Sigmoid colon (tissue), 6 donors: ENCODE measurements at regions not wholly inside any gene's neighbourhood (a gene's known extent, or its start where the extent isn't known, plus 50 kb on each side); places are given as distances from the start of the nearest gene placed in this dataset.
A peak's percentile ranks its signal among the peaks of the same experiment; 100 is the strongest.

Experiments
- DNase-seq: peaks from one replicate; pipeline ENCODE4 v3.0.0-alpha.2; 2019
- H3K27ac ChIP-seq, 4 donors: fragments of 200-600 bp; sonication (generic); one replicate each; pipeline ENCODE4 v1.5.1; 2016 to 2019; ENCODE audit warnings: mild to moderate bottlenecking in 1 of 4
- H3K27me3 ChIP-seq, 3 donors: fragments of 200-600 bp; sonication (generic); one replicate each; pipeline ENCODE4 v1.5.1; 2019; ENCODE audit warnings: mild to moderate bottlenecking in 1 of 3
- H3K36me3 ChIP-seq, 4 donors: fragments of 200-600 bp; sonication (generic); one replicate each; pipeline ENCODE4 v1.5.1; 2016 to 2019
- H3K4me1 ChIP-seq, 4 donors: fragments of 200-600 bp; sonication (generic); one replicate each; pipeline ENCODE4 v1.5.1; 2017 to 2019
- H3K4me3 ChIP-seq, 4 donors: fragments of 200-600 bp; sonication (generic); one replicate each; pipeline ENCODE4 v1.5.1; 2017 to 2019; ENCODE audit warnings: mild to moderate bottlenecking in 2 of 4, moderate library complexity in 1 of 4
- H3K9me3 ChIP-seq, 4 donors: fragments of 200-600 bp in 3 of 4; sonication (generic) in 3 of 4; one replicate each; pipeline versions ENCODE4 v1.5.1 to v1.6.1; 2013 to 2019
- EP300 ChIP-seq, 4 donors: sonication (generic); formaldehyde crosslinking; IDR thresholded peaks; one replicate each; pipeline ENCODE4 v1.6.1; 2017; ENCODE audit warnings: antibody characterized with exemption in 4 of 4
- POLR2A ChIP-seq, 2 donors: fragments of 450-650 bp; IDR thresholded peaks; one replicate each; pipeline ENCODE4 v1.6.1; 2016; ENCODE audit warnings: antibody characterized with exemption in 2 of 2, mild to moderate bottlenecking in 2 of 2, moderate library complexity in 2 of 2
- POLR2AphosphoS5 ChIP-seq, 4 donors: sonication (generic); formaldehyde crosslinking; IDR thresholded peaks; one replicate each; pipeline ENCODE4 v1.6.1; 2017; ENCODE audit warnings: antibody characterized with exemption in 4 of 4
- WGBS, 2 donors: extraction: QIAGEN DNeasy Blood & Tissue Kit; methylation state at CpG; one replicate each; pipeline ENCODE4 v1.1.7; 2013; 5-methylcytosine and 5-hydroxymethylcytosine counted together
- intact Hi-C: fragments of 100-400 bp; cut with DNase I; formaldehyde crosslinking; loops from one replicate; pipeline ENCODE4 v1.15.1; 2023
- TF ChIP-seq, protein P1 (sequence below), 4 experiments: fragments of 450-650 bp in 3 of 4; fragments of 200-600 bp in 1 of 4; IDR thresholded peaks; one replicate each; pipeline ENCODE4 v1.5.1; 2016 to 2019; ENCODE audit warnings: antibody characterized with exemption in 4 of 4, mild to moderate bottlenecking in 3 of 4, moderate library complexity in 2 of 4
- donor health status: healthy with polysubstance abuse.
- donor health status: healthy.

DNA sequence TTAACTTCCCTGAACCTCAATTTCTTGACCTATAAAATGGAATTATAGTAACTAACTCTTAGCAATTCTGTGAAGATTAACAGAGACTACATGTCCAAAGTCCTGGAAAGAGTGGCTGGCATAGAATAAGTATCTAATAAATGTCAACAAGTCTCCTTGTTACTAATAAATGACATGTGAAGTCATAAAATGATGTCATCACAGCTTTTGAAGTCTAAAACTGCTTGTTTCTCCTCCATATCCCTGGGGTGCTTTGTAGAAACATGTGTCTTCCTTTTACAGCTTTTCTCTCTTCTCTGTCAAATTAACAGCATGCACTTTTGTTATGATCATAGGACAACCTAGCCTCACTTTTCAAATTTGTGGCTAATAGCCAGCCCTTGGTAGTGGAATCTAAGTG is 510.2 kb downstream of the NTRK3 start:
- H3K4me1 ChIP-seq = peaks cover 0 to 8% (median 0%) of the 10 kb centered on the region in 4 donors
- H3K9me3 ChIP-seq = no peaks in the 10 kb centered on the region
- H3K4me3 ChIP-seq = no peak overlapping the region
- no peaks in the 10 kb centered on the region for H3K36me3 ChIP-seq
- no peak for TF ChIP-seq POLR2A (IDR thresholded peaks at IDR 0.05)
- TF ChIP-seq POLR2AphosphoS5 (IDR thresholded peaks at IDR 0.05) = peak; percentile 61 to 82 (median 70)
- intact Hi-C loops = no loop called here
- H3K27ac ChIP-seq = no peak overlapping the region
- DNase-seq = no peak
- H3K27me3 ChIP-seq = no peaks in the 10 kb centered on the region

DNA sequence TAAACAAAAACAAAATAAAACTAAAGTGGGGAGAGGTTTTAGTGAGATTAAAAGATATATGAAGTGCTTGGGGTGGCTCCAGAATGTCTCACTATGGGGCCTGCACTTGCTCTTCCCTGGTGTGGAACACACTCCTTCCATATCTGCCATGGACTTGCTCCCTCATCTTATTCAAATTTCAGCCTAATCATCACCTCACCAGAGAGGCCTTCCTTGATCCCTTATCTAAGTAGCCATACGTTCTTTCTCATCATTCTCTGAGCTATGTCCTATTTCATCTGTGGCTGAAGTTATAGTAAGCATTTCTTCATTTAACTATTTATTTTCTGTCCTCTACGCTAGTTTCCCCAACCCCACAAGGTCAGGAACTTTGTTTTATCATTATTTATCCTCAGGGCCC is 511.7 kb downstream of the NTRK3 start:
- no peaks in the 10 kb centered on the region for H3K36me3 ChIP-seq
- peaks cover 0 to 8% (median 0%) of the 10 kb centered on the region in 4 donors for H3K4me1 ChIP-seq
- H3K27me3 ChIP-seq = no peaks in the 10 kb centered on the region
- WGBS, 2 donors = 63 to 79% methylated on average over 2 of the region's 2 CpGs
- intact Hi-C loops = no loop called here
- TF ChIP-seq POLR2A (IDR thresholded peaks at IDR 0.05) (no peak), EP300 (IDR thresholded peaks at IDR 0.05) (no peak), POLR2AphosphoS5 (IDR thresholded peaks at IDR 0.05) (no peak)
- TF ChIP-seq, protein P1, sequence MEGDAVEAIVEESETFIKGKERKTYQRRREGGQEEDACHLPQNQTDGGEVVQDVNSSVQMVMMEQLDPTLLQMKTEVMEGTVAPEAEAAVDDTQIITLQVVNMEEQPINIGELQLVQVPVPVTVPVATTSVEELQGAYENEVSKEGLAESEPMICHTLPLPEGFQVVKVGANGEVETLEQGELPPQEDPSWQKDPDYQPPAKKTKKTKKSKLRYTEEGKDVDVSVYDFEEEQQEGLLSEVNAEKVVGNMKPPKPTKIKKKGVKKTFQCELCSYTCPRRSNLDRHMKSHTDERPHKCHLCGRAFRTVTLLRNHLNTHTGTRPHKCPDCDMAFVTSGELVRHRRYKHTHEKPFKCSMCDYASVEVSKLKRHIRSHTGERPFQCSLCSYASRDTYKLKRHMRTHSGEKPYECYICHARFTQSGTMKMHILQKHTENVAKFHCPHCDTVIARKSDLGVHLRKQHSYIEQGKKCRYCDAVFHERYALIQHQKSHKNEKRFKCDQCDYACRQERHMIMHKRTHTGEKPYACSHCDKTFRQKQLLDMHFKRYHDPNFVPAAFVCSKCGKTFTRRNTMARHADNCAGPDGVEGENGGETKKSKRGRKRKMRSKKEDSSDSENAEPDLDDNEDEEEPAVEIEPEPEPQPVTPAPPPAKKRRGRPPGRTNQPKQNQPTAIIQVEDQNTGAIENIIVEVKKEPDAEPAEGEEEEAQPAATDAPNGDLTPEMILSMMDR (IDR thresholded peaks at IDR 0.05) = no peak
- H3K4me3 ChIP-seq = no peak overlapping the region
- no peak for DNase-seq
- no peak overlapping the region for H3K27ac ChIP-seq
- no peaks in the 10 kb centered on the region for H3K9me3 ChIP-seq

- Histone ChIP-seq H3K36me3 (no peaks in the 10 kb centered on the region), H3K27me3 (no peaks in the 10 kb centered on the region), H3K4me3 (no peak overlapping the region), H3K4me1 (peaks cover 0 to 8% (median 0%) of the 10 kb centered on the region in 4 donors), H3K9me3 (no peaks in the 10 kb centered on the region), H3K27ac (no peak overlapping the region)
- TF ChIP-seq EP300 (IDR thresholded peaks at IDR 0.05) = no peak
- intact Hi-C loops = no loop called here
- WGBS, 2 donors = 47 to 75% methylated on average over 3 of the region's 3 CpGs
- DNase-seq = no peak
Measured at GRCh38 chr15:87743562-87743961, 513.0 kb downstream of the NTRK3 start.

DNA sequence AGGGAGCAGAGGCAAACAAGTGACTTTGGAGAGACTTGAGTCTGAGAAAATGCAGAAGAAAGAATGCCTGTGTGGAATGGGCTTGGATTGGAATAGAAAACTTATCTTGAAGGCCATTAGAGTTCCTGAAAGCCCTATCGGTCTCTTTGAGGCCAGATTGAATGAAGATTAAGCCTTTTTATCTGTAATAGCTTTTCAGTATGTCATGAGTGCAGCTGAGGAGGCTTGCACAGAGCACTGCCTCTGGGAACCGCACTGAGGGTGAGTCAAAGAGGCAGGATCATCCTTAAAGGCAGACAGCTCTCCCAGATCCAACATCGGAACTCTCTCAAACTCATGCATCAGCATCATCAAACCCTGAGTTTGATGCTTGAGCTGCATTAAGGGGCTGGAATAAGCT is 515.2 kb downstream of the NTRK3 start:
- no peak for TF ChIP-seq POLR2AphosphoS5 (IDR thresholded peaks at IDR 0.05)
- TF ChIP-seq, protein P1 (IDR thresholded peaks at IDR 0.05) = no peak
- no peak for TF ChIP-seq EP300 (IDR thresholded peaks at IDR 0.05)
- intact Hi-C loops = no loop called here
- Histone ChIP-seq H3K36me3 (no peaks in the 10 kb centered on the region), H3K4me3 (no peak overlapping the region), H3K27ac (no peak overlapping the region), H3K9me3 (no peaks in the 10 kb centered on the region), H3K4me1 (peaks cover 0 to 1% (median 0%) of the 10 kb centered on the region in 4 donors), H3K27me3 (no peaks in the 10 kb centered on the region)
- 78 to 84% methylated on average over 3 of the region's 3 CpGs for WGBS, 2 donors
- DNase-seq = no peak

DNA sequence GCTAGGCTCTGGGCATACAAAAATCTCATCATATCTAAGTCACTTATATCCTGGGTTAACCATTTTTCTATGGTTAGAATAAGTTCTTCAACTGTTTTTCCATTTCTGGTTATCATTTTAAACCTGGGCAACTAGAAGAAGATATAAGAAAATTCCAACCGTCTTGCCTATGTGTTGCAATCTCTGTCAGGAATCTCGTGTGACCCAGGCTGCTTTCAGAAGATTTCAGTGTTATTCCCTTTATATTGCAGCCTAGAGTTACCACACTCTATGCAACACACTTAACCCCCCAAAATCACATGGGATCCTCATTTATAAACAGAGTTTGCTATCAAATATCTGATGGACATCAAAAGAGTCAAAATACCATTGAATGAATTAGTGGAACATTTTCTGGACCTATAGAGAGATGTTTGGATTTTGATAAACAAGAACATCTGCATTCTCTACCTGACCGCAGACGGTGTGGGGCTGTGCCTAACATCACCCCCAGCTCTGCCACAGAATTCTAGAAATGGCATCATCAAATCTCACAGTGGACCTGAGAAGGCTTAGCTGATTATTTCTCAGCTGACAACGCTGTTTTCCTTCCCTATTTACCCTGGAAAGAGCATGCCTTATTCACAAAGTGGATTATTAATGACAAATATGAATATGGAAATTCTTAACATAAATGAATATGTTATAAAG is 515.7 kb downstream of the NTRK3 start:
- intact Hi-C loops = no loop called here
- DNase-seq = no peak
- Histone ChIP-seq H3K4me1 (no peaks in the 10 kb centered on the region), H3K4me3 (no peak overlapping the region), H3K36me3 (no peaks in the 10 kb centered on the region), H3K9me3 (no peaks in the 10 kb centered on the region), H3K27ac (no peak overlapping the region), H3K27me3 (no peaks in the 10 kb centered on the region)
- TF ChIP-seq EP300 (IDR thresholded peaks at IDR 0.05) (no peak), POLR2A (IDR thresholded peaks at IDR 0.05) (no peak), POLR2AphosphoS5 (IDR thresholded peaks at IDR 0.05) (no peak)
- TF ChIP-seq, protein P1 (IDR thresholded peaks at IDR 0.05) = no peak
- 77 to 86% methylated on average over 5 of the region's 5 CpGs for WGBS, 2 donors

- intact Hi-C loops = no loop called here
- WGBS, 2 donors = 71 to 76% methylated on average over 2 of the region's 2 CpGs
- TF ChIP-seq POLR2AphosphoS5 (IDR thresholded peaks at IDR 0.05) (no peak), POLR2A (IDR thresholded peaks at IDR 0.05) (no peak)
Measured at GRCh38 chr15:87739866-87740265, 516.7 kb downstream of the NTRK3 start.

More at GRCh38 chr15:87739866-87740265, 516.7 kb downstream of the NTRK3 start:
- DNase-seq = no peak
- no peak overlapping the region for H3K4me3 ChIP-seq
- no peak overlapping the region for H3K27ac ChIP-seq
- H3K27me3 ChIP-seq = no peaks in the 10 kb centered on the region
- H3K4me1 ChIP-seq = no peaks in the 10 kb centered on the region
- no peaks in the 10 kb centered on the region for H3K9me3 ChIP-seq
- H3K36me3 ChIP-seq = no peaks in the 10 kb centered on the region
